HPDE6-E6E7 (cell line): ENCODE measurements at regions not wholly inside any gene's neighbourhood (a gene's known extent, or its start where the extent isn't known, plus 50 kb on each side); places are given as distances from the start of the nearest gene placed in this dataset.
"Not testable (repeated sequence)": the region's sequence is repeated elsewhere in the genome, so short reads cannot be mapped to it uniquely, and the experiment has no call there.

Experiments used
- DNase-seq: peaks from one replicate; pipeline ENCODE4 v3.0.0; 2011; ENCODE audit warnings: missing footprints; ENCODE audit errors: extremely low spot score

GRCh38 chr5:108588323-108588722, 159.4 kb upstream of the FER start:
- DNase-seq = no peak

GRCh38 chr5:108587821-108588220, 159.9 kb upstream of the FER start:
- no peak for DNase-seq

GRCh38 chr5:108581026-108581425, 166.7 kb upstream of the FER start:
- DNase-seq = no peak

- DNase-seq = no peak
These were observed 168.5 kb upstream of the FER start for GRCh38 chr5:108579236-108579635.

DNA sequence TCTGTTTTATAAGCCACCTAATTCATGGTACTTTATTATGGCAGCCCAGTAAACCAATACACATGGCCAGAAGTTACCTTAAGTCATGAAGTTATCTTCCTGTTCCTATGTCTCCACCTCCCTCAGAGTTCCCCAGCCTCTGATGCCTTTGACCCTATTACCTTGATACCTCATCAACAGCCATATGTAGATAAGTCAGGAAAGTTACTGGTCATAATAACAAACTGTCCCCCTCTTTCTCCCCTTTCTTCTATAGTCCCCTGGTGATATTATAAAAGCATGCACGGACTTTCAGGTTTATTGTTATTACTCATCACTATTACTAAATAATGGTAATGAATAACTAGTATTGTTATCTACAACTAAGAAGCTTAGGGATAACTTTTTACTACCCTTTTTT, 168.9 kb upstream of the FER start:
- DNase-seq = no peak

DNA sequence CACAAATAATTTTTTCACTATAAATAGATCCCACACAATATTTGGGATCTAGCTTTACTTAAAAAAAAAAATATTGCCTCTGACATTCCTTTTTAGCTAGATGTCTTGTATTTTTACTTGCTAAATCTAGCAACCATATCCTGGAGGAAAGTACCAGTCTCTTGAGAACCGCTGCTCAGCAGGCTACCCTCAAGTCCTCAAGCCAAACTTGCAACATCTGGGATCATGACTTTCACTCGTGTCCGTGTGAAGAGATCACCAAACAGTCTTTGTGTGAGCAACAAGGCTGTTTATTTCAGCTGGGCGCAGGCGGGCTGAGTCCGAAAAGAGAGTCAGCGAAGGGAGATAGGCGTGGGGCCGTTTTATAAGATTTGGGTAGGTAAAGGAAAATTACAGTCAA, 180.3 kb upstream of the FER start:
- DNase-seq = no peak

GRCh38 chr5:108564441-108564840, 182.5 kb upstream of the FBXL17 start:
- no peak for DNase-seq

GRCh38 chr5:108562205-108562454, 180.2 kb upstream of the FBXL17 start:
- no peak for DNase-seq

DNA sequence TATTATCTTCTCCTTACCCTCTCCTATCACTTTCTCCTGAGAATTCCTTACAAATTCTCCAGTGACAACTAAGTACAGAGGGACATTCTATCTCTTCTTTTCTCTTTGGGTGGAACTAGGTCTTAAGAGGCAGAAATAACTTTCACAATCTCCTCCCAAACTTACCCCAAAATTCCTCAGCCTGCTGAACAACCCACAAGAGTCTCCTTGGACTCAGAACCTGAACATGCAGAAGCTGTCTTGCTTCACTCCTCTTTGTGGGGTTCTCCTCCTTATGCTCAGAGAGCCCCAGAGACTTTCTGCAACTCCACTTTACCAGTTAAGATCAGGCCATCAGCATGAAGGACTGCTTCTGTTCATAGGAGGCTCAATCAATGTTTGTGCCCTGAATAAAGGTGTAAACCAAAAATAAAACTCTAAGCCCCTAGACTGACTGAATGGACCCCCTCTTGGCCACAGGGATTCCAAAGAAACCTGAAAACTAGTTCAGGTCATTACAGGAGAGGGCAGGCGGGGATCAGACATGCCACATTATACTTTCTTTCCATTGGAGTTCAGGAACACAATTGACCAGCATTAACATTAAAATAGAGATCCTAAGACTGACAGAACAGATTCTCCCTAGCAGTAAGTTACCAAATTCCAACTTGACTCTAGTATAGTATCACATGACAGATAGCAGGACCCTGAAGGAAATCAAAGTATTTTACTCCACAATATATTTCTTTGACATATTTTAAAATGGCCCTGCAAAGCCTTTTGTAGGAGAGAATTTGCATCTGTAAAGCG, 179.7 kb upstream of the FBXL17 start:
- DNase-seq = no peak

GRCh38 chr5:108560581-108560980, 178.7 kb upstream of the FBXL17 start:
- no peak for DNase-seq

DNA sequence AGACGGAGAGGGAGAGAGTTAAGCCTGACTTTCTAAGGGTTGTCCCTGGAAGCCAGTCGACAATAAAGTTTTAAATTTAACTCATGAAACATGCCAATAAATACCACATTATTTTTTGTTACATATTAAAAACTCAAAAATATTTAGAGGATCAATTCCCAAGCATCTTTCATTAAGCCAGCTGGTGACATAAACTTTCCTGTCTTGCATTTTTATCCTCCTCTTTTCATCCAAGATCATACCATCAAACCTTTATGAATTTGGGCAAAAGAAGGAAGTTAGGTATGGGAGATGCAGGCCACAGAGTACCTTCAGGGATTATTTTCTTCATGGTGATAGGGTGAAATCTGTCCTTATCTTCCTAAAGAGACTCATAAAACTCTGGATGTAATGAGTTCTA, 178.3 kb upstream of the FBXL17 start:
- no peak for DNase-seq

GRCh38 chr5:108558840-108559239, 176.9 kb upstream of the FBXL17 start:
- DNase-seq = not testable (repeated sequence)

- not testable (repeated sequence) for DNase-seq
These were observed 176.2 kb upstream of the FBXL17 start for GRCh38 chr5:108558142-108558541.

DNA sequence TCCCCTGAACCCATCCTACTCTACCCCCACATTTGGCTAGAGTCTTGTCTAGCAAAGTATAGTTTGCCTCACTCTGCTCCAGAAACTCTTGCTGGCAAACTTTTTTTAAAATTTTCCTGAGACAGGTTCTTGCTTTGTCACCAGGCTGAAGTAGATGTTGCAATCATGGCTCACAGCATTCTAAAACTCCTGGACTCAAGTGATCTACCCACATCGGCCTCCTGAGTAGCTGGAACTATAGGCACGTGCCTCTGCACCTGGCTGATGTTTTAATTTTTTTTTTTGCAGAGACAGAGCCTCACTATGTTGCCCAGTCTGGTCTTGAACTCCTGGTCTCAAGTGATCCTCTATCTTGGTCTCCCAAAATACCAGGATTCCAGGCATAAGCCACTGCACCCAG, 175.8 kb upstream of the FBXL17 start:
- DNase-seq = no peak

GRCh38 chr5:108556441-108557145, 174.7 kb upstream of the FBXL17 start:
- DNase-seq = no peak

- DNase-seq = no peak
These were observed 167.0 kb upstream of the FBXL17 start for GRCh38 chr5:108548684-108549596.

DNA sequence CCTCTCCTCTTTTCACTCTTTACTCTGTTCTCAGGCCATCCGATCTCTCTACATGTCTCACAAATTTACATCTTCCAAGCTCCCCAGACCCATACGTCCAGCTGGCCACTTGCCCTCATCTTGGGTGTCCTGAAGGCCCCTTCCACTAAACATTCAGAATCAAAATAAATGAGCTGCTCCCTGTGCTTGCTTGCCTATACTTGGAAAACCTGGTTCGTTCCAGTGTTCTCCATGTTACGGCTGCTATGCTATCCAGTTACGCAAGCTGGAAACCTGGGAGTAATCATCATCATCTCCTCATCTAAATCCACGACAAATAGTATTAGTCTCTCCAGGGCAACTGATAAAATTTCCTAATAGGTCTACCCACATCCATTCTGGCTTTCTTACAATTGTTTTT, 165.0 kb upstream of the FBXL17 start:
- DNase-seq = no peak

DNA sequence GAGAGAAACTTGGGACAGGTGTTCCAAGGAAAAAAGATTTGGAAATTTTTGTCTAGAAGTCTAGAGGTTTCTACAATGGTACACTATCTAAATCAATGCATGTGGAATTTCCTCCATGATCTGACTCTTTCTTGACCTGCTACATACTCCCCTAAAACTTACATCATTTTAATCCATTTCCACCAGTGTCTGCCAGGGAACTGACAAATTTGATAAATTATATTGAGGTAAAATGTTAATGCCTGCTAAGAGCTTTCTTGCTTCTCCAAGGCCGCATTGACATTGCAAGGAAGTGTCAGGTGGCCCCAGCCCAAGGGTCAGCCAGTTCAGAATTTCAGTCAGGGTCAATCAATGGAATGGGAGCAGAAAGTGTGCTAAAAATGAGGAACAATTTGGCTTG, 163.4 kb upstream of the FBXL17 start:
- DNase-seq = no peak

DNA sequence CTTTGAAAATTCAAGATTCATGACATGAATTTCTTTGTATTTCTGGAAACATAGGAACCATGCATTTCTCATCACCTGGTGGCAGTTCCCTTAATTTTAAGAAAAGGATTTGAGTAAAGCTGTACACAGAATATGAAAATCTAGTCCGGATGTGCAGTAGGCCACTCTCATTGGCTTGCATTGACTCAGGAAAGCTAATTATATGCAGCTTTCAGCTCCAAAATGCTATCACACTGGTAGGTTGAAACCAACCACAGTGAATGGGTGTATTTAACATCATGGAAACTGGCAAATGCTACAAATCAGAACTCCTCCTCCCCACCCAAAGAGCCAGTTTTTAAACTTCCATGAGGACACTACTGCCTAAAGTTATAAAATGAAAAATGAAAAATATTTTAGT, 161.6 kb upstream of the FBXL17 start:
- no peak for DNase-seq

GRCh38 chr5:108541836-108542235, 159.9 kb upstream of the FBXL17 start:
- no peak for DNase-seq

DNA sequence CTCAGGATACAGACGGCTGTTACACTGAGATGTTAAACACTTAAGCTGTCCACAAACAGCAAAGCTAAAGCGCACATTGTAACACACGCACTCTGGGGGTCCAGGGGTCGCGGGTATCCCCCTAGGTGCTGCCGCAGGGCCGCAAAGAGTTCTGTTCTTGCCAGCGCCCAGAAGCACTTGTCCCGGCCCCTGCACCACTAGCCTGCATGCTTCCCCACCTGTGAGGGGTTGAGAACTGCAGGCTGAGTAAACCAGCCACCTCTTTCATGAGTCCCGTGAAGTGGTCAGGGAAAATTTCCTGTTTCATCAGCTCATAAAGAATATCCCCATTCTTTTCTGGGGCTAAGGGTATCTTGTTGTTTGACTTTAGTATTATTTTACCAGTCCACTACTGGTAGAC, 154.4 kb upstream of the FBXL17 start:
- no peak for DNase-seq

DNA sequence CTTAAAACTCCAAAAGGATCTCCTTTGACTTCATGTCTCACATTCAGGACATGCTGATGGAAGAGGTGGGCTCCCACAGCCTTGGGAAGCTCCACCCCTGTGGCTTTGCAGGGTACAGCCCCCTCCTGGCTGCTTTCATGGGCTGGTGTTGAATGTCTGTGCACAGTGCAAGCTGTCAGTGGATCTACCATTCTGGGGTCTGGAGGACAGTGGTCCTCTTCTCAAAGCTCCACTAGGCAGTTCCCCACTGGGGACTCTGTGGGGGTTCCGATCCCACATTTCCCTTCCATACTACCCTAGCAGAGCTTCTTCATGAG, 150.2 kb upstream of the FBXL17 start:
- DNase-seq = not testable (repeated sequence)
